ENCODE measurements at regions not wholly inside any gene's neighbourhood (a gene's known extent, or its start where the extent isn't known, plus 50 kb on each side); places are given as distances from the start of the nearest gene placed in this dataset.

- TF ChIP-seq CTCF (IDR thresholded peaks at IDR 0.05), result no peak
- TF ChIP-seq POLR2A (IDR thresholded peaks at IDR 0.05), result no peak
These were observed 144.6 kb upstream of the ZNF521 start for GRCh38 chr18:25496544-25496943.

Measured in thyroid gland (tissue), 4 donors.